ENCODE measurements at regions not wholly inside any gene's neighbourhood (a gene's known extent, or its start where the extent isn't known, plus 50 kb on each side); places are given as distances from the start of the nearest gene placed in this dataset.

DNA sequence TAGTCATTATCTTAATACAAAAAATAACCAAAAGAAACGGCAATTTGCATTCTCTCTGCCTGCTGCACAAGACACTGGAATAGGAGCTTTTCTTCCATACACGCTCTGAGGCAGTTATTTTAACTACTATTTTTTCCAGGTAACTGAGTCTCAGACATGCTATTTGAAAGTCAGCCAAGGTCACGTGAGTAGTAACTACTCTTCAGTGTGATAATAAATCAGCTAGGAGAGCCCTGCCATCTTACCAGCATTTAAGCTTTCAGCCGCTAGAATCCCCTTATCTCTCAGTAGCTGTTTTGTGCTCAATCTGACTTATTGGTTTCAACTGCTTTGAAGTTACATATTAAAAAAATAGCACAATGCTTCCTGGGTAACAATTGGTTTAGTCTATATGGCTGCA, 84.5 kb downstream of the NRN1 start:
- TF ChIP-seq, protein P1, sequence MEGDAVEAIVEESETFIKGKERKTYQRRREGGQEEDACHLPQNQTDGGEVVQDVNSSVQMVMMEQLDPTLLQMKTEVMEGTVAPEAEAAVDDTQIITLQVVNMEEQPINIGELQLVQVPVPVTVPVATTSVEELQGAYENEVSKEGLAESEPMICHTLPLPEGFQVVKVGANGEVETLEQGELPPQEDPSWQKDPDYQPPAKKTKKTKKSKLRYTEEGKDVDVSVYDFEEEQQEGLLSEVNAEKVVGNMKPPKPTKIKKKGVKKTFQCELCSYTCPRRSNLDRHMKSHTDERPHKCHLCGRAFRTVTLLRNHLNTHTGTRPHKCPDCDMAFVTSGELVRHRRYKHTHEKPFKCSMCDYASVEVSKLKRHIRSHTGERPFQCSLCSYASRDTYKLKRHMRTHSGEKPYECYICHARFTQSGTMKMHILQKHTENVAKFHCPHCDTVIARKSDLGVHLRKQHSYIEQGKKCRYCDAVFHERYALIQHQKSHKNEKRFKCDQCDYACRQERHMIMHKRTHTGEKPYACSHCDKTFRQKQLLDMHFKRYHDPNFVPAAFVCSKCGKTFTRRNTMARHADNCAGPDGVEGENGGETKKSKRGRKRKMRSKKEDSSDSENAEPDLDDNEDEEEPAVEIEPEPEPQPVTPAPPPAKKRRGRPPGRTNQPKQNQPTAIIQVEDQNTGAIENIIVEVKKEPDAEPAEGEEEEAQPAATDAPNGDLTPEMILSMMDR (IDR thresholded peaks at IDR 0.05; ENCODE audit: insufficient read depth, low read depth, low read length): no peak
- DNase-seq (ENCODE audit: low read depth): no peak
- no peak overlapping the region for H3K4me3 ChIP-seq (ENCODE audit: low read depth, low read length)

- TF ChIP-seq, protein P1 (IDR thresholded peaks at IDR 0.05; ENCODE audit: insufficient read depth, low read depth, low read length): no peak
Observed at GRCh38 chr6:5909721-5910120, 97.0 kb downstream of the NRN1 start.

GRCh38 chr6:5906842-5907241, 99.9 kb downstream of the NRN1 start:
- no peak for DNase-seq (ENCODE audit: low read depth)
- TF ChIP-seq, protein P1 (IDR thresholded peaks at IDR 0.05; ENCODE audit: insufficient read depth, low read depth, low read length): no peak
- H3K4me3 ChIP-seq (ENCODE audit: low read depth, low read length): no peak overlapping the region

More at GRCh38 chr6:5909721-5910120, 97.0 kb downstream of the NRN1 start:
- no peak for DNase-seq (ENCODE audit: low read depth)
- H3K4me3 ChIP-seq (ENCODE audit: low read depth, low read length): no peak overlapping the region

DNA sequence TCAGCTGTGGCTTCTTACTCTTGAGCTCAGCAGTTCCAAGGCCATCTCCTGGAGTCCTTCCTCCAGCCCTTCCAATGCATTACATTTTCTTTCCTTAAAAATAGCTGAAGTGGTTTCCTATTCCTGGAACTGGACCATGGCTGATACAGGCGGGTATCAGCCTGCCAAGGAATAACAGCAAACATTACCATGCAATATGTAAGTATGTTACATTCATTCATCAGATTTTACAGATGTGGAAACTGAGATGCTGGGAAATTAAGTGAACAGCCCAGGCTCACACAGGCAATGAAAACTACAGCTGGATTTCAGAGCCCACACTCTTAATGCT, 100.4 kb downstream of the NRN1 start:
- DNase-seq (ENCODE audit: low read depth): no peak
- TF ChIP-seq, protein P1 (IDR thresholded peaks at IDR 0.05; ENCODE audit: insufficient read depth, low read depth, low read length): no peak
- no peak overlapping the region for H3K4me3 ChIP-seq (ENCODE audit: low read depth, low read length)

DNA sequence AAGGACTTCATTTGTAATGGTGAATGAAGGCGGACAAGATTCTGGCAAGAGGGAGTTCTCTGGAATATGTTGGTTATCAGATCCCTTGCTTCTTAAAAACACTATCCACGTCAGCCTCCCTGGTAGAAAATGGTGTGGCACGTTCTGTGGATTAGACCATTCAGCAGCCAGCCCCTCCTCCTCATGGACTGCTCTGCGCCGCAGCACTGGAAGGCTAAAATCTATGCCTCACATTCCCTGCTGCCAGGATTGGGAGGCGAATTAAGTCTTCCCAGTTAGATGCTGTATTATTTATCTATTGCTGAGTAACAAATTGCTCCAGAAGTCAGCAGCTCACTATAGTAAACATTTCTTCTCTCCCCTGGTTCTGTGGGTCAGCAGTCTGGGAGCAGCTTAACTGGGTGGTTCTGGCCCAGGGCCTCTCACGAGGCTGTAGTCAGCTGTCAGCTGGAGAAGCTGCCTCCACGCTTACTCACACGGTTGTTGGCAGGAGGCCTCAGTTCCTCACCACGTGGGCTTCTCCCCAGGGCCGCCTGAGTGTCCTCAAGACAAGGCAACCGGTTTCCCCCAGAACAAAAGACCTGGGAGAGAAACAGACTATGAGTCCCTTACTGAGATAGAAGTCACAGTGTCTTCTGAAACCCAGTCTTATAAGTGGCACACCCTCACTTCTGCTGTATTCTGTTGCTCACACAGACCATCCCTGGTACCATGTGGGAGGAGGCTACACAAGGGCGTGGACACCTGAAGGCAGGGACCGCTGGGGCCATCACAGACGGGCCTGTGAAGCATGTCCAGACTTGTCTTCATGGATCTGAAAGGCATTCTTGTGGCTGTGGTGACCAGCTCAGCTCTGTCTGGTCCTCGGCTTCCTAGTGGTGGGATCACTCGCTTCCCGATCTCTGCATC, 101.0 kb downstream of the NRN1 start:
- TF ChIP-seq, protein P1 (IDR thresholded peaks at IDR 0.05; ENCODE audit: insufficient read depth, low read depth, low read length): no peak
- peak; percentile 66 for DNase-seq (ENCODE audit: low read depth)

DNA sequence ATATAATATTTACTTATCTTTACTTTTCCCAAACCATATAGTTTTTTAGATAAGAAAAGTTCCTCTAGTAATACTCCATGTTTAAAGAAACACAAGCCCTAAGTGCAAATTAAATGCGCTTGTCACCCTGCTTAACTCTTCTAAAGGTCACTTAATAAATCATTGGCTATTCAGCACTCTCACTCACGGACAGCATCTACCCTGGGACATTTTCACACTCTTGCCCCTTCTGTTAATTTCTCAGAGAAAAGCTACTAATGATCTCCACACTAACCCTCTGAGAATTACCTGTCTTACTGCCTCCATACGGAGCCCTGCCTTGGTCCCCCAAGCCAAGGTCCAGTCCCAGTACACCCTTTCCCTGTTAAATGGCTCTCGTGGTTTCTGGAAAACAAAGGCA, 102.2 kb downstream of the NRN1 start:
- TF ChIP-seq, protein P1 (IDR thresholded peaks at IDR 0.05; ENCODE audit: insufficient read depth, low read depth, low read length): no peak
- H3K4me3 ChIP-seq (ENCODE audit: low read depth, low read length): no peak overlapping the region
- DNase-seq (ENCODE audit: low read depth): no peak

More for the DNA sequence above, 101.0 kb downstream of the NRN1 start:
- H3K4me3 ChIP-seq (ENCODE audit: low read depth, low read length): no peak overlapping the region

Measured in fibroblast of villous mesenchyme (primary cell).